ENCODE measurements at regions not wholly inside any gene's neighbourhood (a gene's known extent, or its start where the extent isn't known, plus 50 kb on each side); places are given as distances from the start of the nearest gene placed in this dataset.
"Not testable (repeated sequence)": the region's sequence is repeated elsewhere in the genome, so short reads cannot be mapped to it uniquely, and the experiment has no call there.

DNA sequence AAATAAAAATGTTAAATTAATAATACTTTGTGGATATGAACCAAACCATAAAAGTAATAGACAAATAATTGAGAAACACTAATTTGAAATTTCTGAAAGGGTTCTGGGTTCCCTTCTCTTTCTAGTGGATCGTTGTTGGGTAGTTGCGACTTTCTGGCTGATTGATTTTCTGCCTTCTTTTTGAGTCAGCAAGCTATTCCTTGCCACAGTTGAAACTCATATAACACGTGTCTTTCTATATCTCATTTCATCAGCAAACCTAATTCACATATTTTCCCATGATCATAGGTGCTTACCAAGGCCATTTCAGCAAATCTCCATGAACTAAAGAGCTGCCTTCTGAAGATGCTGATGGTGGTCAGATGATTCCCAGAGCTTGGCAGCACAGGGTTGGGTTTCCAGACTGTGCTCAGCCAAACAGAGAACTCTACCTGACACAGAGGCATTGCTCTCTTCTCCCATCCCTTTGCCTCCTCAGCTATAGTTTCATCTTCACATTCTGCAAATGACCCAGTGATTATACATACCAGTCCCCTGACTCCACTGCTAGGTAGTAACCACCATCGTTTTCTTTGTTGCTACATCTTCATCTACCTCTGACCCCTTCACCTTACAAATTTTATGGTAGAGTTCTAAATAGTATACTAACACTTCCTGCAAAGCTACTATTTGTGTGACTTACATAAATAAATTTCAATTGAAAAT, 383.9 kb upstream of the DPH6 start:
- DNase-seq (ENCODE audit: low spot score): no peak

DNA sequence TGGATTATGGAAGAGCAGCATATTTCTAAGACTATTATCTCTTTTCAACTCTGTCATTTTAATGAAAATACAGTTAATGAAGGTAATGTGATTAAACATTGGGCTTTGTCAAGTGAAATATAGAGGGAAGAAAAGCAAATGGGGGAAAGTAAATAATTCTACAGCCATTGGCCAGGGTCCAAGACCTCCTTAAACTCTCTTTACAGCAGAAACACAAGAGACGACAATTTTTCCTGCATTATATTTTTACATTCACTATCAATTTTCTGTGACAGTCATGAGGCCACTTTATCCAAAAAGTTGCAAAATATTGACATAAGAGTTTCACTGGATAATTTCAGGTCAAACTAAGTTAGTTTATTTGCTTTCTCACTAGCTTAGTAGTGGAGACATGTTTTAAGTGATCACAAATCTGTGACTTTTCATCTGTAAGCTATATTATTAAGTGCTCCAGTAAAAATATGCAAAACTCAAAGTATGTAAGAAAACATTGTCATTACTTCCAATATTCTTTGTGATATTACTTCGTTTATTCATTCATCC, 385.9 kb upstream of the DPH6 start:
- DNase-seq (ENCODE audit: low spot score): no peak

DNA sequence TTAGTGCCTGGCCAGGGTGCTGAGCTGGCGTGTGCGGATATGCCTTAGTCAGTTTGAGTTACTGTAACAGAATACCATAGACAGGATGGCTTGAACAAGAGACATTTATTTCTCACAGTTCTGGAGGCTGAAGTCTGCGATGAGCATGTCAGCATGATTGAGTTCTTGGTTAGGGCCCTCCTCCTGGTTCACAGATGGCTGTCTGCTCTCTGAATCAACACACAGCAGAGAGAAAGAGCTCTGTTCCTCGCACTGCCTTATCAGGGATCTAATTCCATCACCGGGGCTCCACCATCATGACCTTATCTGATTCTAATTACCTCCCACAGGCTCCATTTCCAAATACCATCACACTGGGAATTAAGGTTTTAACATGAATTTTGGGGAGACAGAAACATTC, 386.6 kb upstream of the DPH6 start:
- DNase-seq (ENCODE audit: low spot score): no peak

DNA sequence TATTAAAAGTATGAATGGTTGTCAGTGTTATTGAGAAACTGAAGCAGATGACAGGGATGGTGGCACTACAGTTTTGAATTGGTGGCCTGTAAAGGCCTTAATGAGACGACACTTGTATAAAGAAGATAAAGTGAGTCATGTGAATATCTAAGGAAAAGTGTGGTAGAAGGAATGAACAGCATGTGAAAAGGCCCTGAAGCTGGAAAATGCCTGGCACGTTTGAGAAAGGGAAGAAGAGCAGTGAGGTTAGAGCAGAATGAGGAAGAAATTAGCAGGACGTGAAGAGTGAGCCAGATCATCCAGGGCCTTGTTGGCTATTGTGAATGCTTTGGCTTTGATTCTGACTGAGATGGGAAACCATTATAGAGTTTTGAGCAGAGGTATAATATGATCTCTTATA, 387.6 kb upstream of the DPH6 start:
- no peak for DNase-seq (ENCODE audit: low spot score)

- no peak for DNase-seq (ENCODE audit: low spot score)
Observed at GRCh38 chr15:35934383-35935049, 388.6 kb upstream of the DPH6 start.

GRCh38 chr15:35936284-35936683, 390.3 kb upstream of the DPH6 start:
- no peak for DNase-seq (ENCODE audit: low spot score)

DNA sequence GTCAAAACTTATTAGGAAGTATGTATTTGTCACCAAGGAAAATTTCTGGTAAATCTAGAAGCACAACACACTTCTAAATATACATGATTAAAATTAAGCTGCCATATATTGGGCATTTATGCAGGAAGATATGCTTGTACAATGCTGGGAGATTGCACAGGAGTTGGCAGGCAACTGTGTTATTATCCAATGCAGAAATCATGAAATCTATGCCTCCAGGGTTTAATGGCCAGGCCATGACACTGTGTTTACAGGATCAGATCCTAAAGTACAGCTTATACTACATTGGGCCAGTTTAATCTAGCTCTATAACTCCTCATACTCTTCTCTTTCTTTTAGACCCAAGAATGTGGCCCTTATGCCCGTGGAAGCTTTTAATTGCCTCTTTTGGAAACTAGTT, 391.4 kb upstream of the DPH6 start:
- no peak for DNase-seq (ENCODE audit: low spot score)

DNA sequence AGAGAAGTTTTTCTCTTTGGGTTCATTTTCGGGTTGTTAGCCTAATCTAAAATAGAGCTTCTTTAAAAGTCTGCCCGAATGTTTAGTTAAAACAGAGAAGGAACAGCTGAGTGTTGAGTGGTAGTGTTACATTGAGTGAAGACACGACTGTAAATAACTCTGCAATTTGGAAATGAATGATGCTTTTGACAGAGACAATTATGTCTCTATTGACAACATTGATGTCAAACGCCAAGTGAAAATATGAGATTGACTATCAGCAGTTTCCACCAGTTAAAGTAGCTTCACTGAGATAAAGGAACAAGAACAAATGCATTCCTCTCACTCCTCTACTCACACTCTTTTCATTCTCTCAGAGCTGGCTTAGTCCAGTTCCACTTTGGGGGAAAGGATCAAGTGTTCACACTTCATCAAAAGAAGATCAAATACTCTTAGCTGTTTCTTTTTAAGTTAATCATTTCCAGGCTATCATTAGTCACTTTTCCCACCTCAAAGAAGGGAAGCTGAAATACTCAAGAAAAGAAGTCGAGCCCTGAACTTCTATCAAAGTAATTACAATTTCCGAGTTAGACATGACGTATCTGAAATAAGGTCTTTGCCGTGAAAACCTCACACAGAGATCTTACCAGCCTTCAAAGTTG, 399.1 kb upstream of the DPH6 start:
- DNase-seq (ENCODE audit: low spot score): no peak

GRCh38 chr15:35953424-35953823, 407.5 kb upstream of the DPH6 start:
- DNase-seq (ENCODE audit: low spot score): no peak

- no peak for DNase-seq (ENCODE audit: low spot score)
Observed at GRCh38 chr15:35956056-35956455, 410.1 kb upstream of the DPH6 start.

- peak; percentile 58 for DNase-seq (ENCODE audit: low spot score)
Observed at GRCh38 chr15:35958021-35958420, 412.1 kb upstream of the DPH6 start.

DNA sequence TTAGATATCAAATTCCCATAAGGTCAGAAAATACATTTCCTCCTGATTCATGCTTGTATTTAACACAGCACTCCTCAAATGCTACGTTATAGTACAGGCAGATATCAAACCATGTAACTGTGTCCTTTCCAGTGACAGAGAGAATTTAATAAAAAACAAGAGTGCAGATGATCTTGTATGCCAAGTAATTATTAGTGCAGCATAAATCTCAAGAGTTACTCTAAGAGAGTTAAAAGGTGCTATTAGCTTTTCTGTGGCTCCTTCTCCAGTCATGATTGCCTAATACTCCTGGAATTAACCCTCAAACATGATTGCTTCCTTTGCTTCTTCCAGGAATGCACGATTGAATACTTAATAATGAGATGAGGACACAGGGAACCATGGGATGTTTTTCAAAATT, 413.0 kb upstream of the DPH6 start:
- DNase-seq (ENCODE audit: low spot score): no peak

DNA sequence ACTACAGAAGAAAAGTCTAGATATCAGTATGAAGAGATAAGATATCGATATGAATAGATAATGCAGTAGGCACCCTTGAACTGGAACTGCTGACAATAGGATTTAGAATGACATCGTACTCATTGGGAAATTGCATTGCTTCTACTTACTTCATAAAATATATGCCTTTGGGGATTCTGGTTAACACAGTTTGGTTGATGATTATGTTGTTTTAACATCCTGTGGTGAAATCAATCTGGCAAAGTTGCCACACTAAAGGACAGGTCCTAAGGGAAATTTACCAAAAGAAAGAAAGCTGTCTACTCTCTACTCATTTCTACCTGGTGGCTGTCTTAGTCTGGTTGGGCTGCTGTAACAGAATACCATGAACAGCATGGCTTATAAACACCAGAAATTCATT, 417.4 kb upstream of the DPH6 start:
- DNase-seq (ENCODE audit: low spot score): no peak

DNA sequence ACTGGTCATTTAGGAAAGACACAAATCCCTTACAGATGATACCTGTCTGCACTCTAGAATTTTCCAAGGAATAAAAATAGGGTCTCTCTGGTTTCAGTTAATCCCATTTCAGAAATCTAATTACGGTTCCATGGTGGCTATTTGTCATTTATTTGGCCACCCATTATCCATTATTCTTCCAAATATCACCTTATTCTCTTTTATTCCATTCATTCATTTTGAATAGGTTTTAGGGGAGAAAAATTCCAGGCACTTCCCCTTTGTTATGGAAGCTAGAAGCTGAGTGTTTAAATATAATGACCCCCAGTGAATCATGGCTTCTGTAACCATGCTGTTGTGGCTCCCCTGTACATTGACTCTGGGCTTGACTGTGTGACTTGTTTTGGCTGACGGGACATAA, 420.8 kb upstream of the DPH6 start:
- no peak for DNase-seq (ENCODE audit: low spot score)

GRCh38 chr15:35967968-35968367, 422.0 kb upstream of the DPH6 start:
- DNase-seq (ENCODE audit: low spot score): not testable (repeated sequence)

DNA sequence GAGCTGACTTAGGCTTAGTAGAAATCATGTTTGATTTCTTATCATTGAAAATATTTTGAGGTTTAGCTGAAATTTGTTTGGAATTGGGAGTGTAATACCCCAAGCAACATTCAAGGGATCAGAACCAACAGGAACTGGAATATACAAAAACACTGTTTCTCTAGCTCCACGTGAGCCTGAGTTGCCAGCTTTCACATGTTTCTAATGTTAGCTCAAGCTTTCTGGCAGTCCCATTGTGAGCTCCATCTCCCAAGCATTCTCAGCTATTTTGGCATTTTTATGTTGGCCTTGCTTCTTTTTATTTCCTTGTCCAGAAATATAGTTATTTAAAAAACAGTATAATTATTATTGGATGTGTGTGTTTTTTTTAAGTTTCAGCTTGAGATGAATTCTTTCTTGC, 427.1 kb upstream of the DPH6 start:
- DNase-seq (ENCODE audit: low spot score): no peak

GRCh38 chr15:35974052-35974451, 428.1 kb upstream of the DPH6 start:
- DNase-seq (ENCODE audit: low spot score): no peak

GRCh38 chr15:35975941-35976340, 430.0 kb upstream of the DPH6 start:
- DNase-seq (ENCODE audit: low spot score): no peak

GRCh38 chr15:35979608-35980007, 433.6 kb upstream of the DPH6 start:
- no peak for DNase-seq (ENCODE audit: low spot score)

- no peak for DNase-seq (ENCODE audit: low spot score)
Observed at GRCh38 chr15:35980719-35981118, 434.8 kb upstream of the DPH6 start.

GRCh38 chr15:35986191-35986721, 440.3 kb upstream of the DPH6 start:
- DNase-seq (ENCODE audit: low spot score): peak; percentile 30

DNA sequence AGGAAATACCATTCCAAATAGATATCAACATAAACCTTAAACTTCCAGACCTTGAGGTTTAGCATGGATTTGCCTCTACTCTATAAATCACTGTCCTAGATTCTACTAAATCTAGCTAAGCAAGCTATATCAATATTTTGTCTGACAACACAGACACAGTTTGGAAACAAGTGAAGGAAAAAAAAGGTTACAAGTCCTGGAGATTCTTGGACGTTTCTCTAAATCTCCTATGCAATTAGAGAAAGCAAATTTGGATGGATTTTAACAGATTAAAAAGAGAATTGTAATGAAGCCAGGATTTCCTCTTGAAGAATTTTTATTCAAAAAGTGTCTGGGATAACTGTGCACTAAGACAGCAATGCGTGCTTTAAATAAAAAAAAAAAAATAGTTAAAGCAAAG, 441.1 kb upstream of the DPH6 start:
- DNase-seq (ENCODE audit: low spot score): no peak

DNA sequence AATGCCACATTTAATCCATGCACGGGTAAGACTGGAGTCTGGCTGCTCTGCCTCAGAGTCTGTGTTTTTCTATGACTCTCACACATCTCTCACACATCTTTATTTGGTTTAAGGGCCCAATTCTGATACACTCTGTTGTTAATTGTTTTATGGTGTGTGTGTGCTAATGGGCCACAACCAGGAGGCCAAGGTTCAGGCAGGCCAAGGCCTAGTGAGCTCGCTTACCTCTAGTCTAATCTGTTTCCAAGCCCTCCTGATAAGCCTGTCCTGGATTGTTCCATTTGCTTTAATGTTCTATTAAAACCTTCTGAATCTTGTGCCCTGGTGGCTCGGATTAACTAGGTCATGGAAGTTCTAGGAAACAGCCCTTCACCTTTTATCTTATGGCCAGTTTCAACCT, 445.4 kb upstream of the DPH6 start:
- no peak for DNase-seq (ENCODE audit: low spot score)

Measured in D341Med (cell line).